Gastroesophageal sphincter (tissue), 3 donors: ENCODE measurements at regions not wholly inside any gene's neighbourhood (a gene's known extent, or its start where the extent isn't known, plus 50 kb on each side); places are given as distances from the start of the nearest gene placed in this dataset.

ENCODE experiments used
- CTCF ChIP-seq, 4 experiments: fragments of 200-600 bp in 2 of 4; fragments of 450-650 bp in 2 of 4; sonication (generic) in 1 of 4; IDR thresholded peaks; one replicate each; pipeline ENCODE4 v1.5.1; 2017 to 2019; ENCODE audit warnings: antibody characterized with exemption in 4 of 4, mild to moderate bottlenecking in 2 of 4, moderate library complexity in 2 of 4
- POLR2A ChIP-seq, 2 donors: fragments of 450-650 bp; IDR thresholded peaks; one replicate each; pipeline ENCODE4 v1.6.1; 2017; ENCODE audit warnings: antibody characterized with exemption in 2 of 2, mild to moderate bottlenecking in 2 of 2, moderate library complexity in 1 of 2

- no peak for TF ChIP-seq CTCF (IDR thresholded peaks at IDR 0.05)
- no peak for TF ChIP-seq POLR2A (IDR thresholded peaks at IDR 0.05)
These were observed 243.3 kb upstream of the SRRM4 start for GRCh38 chr12:118737985-118738540.
